ENCODE measurements at regions not wholly inside any gene's neighbourhood (a gene's known extent, or its start where the extent isn't known, plus 50 kb on each side); places are given as distances from the start of the nearest gene placed in this dataset.

- Histone ChIP-seq H3K4me3 (ENCODE audit: low read depth, low read length, poor library complexity, severe bottlenecking) (no peak overlapping the region), H3K27ac (ENCODE audit: low read depth, low read length, poor library complexity, severe bottlenecking) (no peak overlapping the region), H3K9me2 (ENCODE audit: insufficient read depth, low read length) (no peaks in the 10 kb centered on the region), H3K4me2 (ENCODE audit: low read length) (no peak overlapping the region), H3K36me3 (ENCODE audit: insufficient read depth, low read length) (no peaks in the 10 kb centered on the region), H3K4me1 (ENCODE audit: insufficient read depth, low read length, poor library complexity, severe bottlenecking) (no peaks in the 10 kb centered on the region), H4K20me1 (ENCODE audit: insufficient read depth, low read length) (no peaks in the 10 kb centered on the region), H3K9me3 (ENCODE audit: low read length) (no peaks in the 10 kb centered on the region), H2AFZ (ENCODE audit: low read length) (no peak overlapping the region), H3K79me2 (ENCODE audit: insufficient read depth, low read depth, low read length) (no peaks in the 10 kb centered on the region)
- intact Hi-C loops (cut with micrococcal nuclease; ENCODE audit: unreplicated experiment): no loop called here
- CTCF ChIA-PET (ENCODE audit: unreplicated experiment): no interaction called here
- POLR2A ChIA-PET: interaction anchor here (0.9 kb wide), 1 partner anchor 11 kb away, joined by 3 read pairs; no protein-coding TSS in a partner anchor
- no TSS peak for BruUV-seq (replicated peaks)
- DNase-seq (ENCODE audit: low spot score): no peak
- no peak for TF ChIP-seq EZH2phosphoT487 (IDR thresholded peaks at IDR 0.05; ENCODE audit: borderline replicate concordance, low read depth, low read length)
- TF ChIP-seq CTCF (conservative IDR thresholded peaks at IDR 0.05; ENCODE audit: low read length): no peak
These were observed 257.0 kb upstream of the LYPLAL1 start for GRCh38 chr1:218916720-218917119.

GRCh38 chr1:218917656-218918055, 256.0 kb upstream of the LYPLAL1 start:
- Histone ChIP-seq H3K79me2 (ENCODE audit: insufficient read depth, low read depth, low read length) (no peaks in the 10 kb centered on the region), H4K20me1 (ENCODE audit: insufficient read depth, low read length) (no peaks in the 10 kb centered on the region), H3K4me2 (ENCODE audit: low read length) (no peak overlapping the region), H2AFZ (ENCODE audit: low read length) (no peak overlapping the region), H3K9me3 (ENCODE audit: low read length) (no peaks in the 10 kb centered on the region), H3K27ac (ENCODE audit: low read depth, low read length, poor library complexity, severe bottlenecking) (no peak overlapping the region), H3K9me2 (ENCODE audit: insufficient read depth, low read length) (no peaks in the 10 kb centered on the region), H3K36me3 (ENCODE audit: insufficient read depth, low read length) (no peaks in the 10 kb centered on the region), H3K4me1 (ENCODE audit: insufficient read depth, low read length, poor library complexity, severe bottlenecking) (no peaks in the 10 kb centered on the region), H3K4me3 (ENCODE audit: low read depth, low read length, poor library complexity, severe bottlenecking) (no peak overlapping the region)
- BruUV-seq (replicated peaks): no TSS peak
- TF ChIP-seq CTCF (conservative IDR thresholded peaks at IDR 0.05; ENCODE audit: low read length): no peak
- TF ChIP-seq EZH2phosphoT487 (IDR thresholded peaks at IDR 0.05; ENCODE audit: borderline replicate concordance, low read depth, low read length): no peak
- POLR2A ChIA-PET: interaction anchor here (0.9 to 1.2 kb wide), 2 partner anchors 12 to 14 kb away, joined by 3 to 5 read pairs; no protein-coding TSS in a partner anchor
- intact Hi-C loops (cut with micrococcal nuclease; ENCODE audit: unreplicated experiment): no loop called here
- DNase-seq (ENCODE audit: low spot score): no peak
- CTCF ChIA-PET (ENCODE audit: unreplicated experiment): no interaction called here

- CTCF ChIA-PET (ENCODE audit: unreplicated experiment): no interaction called here
- POLR2A ChIA-PET: interaction anchor here (0.7 kb wide), 2 partner anchors 109 to 242 kb away, joined by 3 to 7 read pairs; no protein-coding TSS in a partner anchor
- Histone ChIP-seq H3K4me3 (ENCODE audit: low read depth, low read length, poor library complexity, severe bottlenecking) (no peak overlapping the region), H3K36me3 (ENCODE audit: insufficient read depth, low read length) (no peaks in the 10 kb centered on the region), H3K4me1 (ENCODE audit: insufficient read depth, low read length, poor library complexity, severe bottlenecking) (no peaks in the 10 kb centered on the region), H3K4me2 (ENCODE audit: low read length) (no peak overlapping the region), H3K79me2 (ENCODE audit: insufficient read depth, low read depth, low read length) (no peaks in the 10 kb centered on the region), H4K20me1 (ENCODE audit: insufficient read depth, low read length) (no peaks in the 10 kb centered on the region), H2AFZ (ENCODE audit: low read length) (no peak overlapping the region), H3K9me2 (ENCODE audit: insufficient read depth, low read length) (no peaks in the 10 kb centered on the region), H3K9me3 (ENCODE audit: low read length) (no peaks in the 10 kb centered on the region), H3K27ac (ENCODE audit: low read depth, low read length, poor library complexity, severe bottlenecking) (no peak overlapping the region)
- no peak for DNase-seq (ENCODE audit: low spot score)
- no TSS peak for BruUV-seq (replicated peaks)
- intact Hi-C loops (cut with micrococcal nuclease; ENCODE audit: unreplicated experiment): no loop called here
- TF ChIP-seq EZH2phosphoT487 (IDR thresholded peaks at IDR 0.05; ENCODE audit: borderline replicate concordance, low read depth, low read length): no peak
These were observed 247.9 kb upstream of the LYPLAL1 start for GRCh38 chr1:218925777-218926176.

Measured in OCI-LY7 (cell line).